NCI-H187 (cell line): ENCODE measurements at regions not wholly inside any gene's neighbourhood (a gene's known extent, or its start where the extent isn't known, plus 50 kb on each side); places are given as distances from the start of the nearest gene placed in this dataset.

Experiments used
- DNase-seq, 2 experiments: peaks; one replicate each; lab custom pipeline; 2025; lab: John Stamatoyannopoulos, UW

- no peak for DNase-seq
Measured at GRCh38 chr9:82552784-82553183, 510.2 kb downstream of the RASEF start.

GRCh38 chr9:82553654-82554366, 509.1 kb downstream of the RASEF start:
- DNase-seq: no peak

DNA sequence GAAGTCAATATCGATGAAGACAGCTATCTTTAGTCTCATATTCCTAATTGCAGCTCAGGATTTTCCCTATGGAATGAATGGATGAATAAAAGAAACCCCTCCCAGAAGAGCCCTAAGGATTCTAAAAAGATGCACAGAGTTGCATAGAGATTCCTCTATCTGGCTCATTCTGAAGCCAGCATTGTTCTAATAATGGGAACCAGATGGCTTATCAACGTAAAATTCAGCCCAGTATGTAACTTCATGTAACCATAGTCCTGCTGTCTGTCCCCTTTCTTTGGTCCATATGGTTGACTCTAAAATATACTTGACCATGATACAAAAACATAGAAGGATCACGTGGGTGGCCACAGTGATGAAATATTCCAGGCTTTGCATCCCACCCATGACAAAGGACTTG, 508.6 kb downstream of the RASEF start:
- DNase-seq: no peak

DNA sequence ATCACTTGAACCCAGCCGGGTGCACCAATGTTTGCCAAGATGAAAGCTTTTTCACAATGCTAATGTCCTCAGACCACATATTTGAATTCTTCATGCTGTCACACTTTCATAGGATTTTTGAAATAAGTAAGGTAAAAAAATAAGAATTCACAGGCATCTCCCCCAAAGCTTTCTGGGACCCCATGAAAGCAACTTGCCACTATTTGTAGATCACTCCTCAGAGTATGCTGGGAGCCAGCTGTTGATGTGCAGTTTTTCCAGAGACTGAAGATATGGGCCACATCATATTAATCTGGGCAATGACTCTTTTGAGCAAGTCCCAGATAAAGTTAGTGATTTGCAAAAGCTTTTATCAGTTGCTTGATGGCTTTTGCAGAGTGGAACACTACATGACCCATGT, 507.9 kb downstream of the RASEF start:
- no peak for DNase-seq

DNA sequence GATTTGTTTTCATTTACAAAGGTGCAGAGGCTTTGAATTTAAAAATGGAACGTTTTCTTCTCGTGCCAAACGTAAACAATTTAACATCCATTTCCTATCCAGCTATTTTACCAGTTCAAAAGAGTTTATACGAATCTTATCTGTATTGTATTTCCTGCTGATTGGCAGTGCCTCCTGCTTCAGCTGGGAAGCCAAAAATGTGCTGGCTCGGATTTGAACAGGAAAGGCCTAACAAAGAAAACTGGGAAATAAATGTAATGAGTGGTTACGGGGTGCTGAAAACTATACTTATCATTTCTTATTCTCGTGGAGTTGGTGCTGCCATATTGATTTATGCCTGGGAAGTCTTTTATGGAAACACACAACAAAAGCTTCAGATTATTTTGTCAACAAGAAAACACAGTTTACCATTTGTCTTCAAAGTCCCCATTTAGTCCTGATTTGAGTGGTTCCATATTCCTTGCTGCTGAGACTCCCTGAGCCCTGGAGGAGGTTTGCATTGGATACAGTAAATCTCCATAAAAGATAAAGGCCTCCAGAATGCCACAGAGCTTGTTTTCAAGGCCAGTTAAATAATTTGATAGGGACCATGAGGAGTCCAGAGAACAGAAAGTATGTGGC, 507.4 kb downstream of the RASEF start:
- DNase-seq: no peak

- no peak for DNase-seq
Measured at GRCh38 chr9:82558346-82558745, 504.6 kb downstream of the RASEF start.

GRCh38 chr9:82558855-82559630, 503.9 kb downstream of the RASEF start:
- DNase-seq: no peak

- DNase-seq: no peak
Measured at GRCh38 chr9:82560036-82560435, 502.9 kb downstream of the RASEF start.

- no peak for DNase-seq
Measured at GRCh38 chr9:82560457-82560904, 502.5 kb downstream of the RASEF start.

DNA sequence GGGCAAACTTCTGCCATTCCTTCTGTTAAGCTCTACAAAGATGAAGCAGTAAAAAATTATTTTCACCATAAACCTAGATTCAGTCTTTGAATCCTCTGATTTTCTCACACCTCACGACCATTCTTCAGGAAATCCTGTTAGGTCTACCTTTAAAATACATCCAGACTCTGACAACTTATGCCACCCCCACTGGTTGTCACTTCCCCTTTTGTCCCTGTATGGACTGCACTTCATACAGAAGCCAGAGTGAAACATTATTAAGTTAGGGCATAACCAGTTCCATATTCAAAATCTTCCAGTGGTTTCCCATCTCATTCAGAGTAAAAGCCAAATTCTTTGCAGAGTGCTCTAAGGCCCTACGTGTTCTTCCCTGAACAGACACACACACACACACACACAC, 499.8 kb downstream of the RASEF start:
- no peak for DNase-seq

DNA sequence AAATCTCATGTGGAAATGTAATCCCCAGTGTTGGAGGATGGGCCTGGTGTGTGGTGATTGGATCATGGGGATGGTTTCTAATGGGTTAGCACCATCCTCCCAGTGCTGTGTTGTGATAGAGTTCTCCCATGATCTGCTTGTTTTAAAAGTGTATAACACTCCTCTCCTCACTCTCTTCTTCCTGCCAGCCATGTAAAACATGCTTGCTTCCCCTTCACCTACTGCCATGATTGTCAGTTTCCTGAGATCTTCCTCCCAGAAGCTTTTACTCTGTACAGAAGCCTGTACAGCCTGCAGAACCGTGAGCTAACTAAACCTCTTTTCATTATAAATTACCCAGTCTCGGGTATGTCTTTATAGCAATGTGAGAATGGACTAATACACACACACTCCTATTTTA, 499.1 kb downstream of the RASEF start:
- no peak for DNase-seq

DNA sequence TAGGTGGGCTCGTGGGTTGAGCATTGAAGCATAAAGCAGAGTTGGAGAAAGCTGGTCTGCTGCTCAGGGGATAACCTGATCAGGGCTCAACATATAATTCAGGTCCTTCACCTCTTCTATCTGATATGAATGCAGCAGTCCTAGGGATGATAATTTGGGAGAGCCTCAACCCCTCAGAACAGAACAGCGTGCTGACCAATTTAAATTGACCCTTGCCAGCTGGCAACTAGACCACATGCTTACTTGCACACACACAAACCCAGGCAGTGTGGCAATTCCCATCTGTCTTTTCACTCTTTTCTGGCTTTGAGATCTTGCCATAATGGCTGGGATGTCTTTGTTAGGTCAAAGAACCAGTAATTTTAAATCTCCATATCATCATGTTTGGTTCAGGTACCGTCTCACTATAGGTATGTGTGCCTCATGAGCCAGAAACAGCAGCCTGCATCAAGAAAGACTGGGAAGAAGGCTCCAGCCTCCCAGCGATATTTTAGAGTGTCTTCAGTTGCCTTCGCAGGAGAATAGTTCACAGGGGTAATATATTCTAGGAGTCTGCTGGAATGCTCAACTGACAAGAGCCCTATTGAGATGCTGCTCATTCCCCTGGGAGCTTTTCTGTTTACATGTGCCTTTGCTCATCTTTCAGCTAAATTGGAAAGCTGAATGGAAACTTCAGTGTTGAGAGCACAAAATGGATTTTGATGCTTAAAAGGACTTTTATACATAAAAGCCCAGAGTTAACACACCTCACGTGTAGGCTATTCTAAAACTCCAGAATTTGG, 497.6 kb downstream of the RASEF start:
- no peak for DNase-seq

GRCh38 chr9:82567953-82568352, 495.0 kb downstream of the RASEF start:
- no peak for DNase-seq

DNA sequence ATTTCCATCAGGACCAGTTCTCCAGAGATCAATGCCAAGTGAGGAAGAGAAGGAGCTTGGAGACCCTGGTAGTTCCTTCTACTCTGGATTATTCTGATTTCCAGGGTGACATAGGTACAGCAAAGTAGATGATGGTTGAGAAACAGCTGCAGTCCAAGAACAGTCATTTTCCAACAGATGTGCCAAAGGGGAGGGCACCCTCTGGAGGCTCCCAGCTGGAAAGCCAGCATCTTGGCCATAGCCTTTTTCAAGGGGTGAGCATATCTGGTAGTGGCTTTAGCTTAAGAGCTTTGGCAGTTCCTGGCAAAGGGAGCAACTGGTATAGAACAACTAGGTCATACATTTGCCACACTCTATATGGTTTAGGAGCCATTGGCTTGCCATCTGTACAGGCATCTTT, 492.7 kb downstream of the RASEF start:
- no peak for DNase-seq

- DNase-seq: no peak
Measured at GRCh38 chr9:82571540-82571939, 491.4 kb downstream of the RASEF start.

- DNase-seq: no peak
Measured at GRCh38 chr9:82572146-82572545, 490.8 kb downstream of the RASEF start.

DNA sequence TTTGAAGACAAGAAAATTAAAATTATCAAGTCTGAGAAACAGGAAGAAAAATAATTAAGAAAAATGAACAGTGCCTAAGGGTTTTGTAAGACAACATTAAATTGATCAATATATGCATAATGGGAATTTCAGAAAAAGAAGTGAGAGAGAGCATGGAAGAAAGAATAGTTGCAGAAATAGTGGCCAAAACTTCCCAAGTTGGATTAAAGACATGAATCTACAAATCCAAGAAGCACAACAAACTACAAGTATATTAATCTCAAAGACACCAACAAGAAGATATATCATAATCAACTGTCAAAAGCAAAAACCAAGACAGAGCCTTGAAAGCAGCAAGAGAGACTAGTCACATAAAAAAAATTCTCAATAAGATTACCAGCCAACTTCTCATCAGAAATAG, 488.0 kb downstream of the RASEF start:
- no peak for DNase-seq

DNA sequence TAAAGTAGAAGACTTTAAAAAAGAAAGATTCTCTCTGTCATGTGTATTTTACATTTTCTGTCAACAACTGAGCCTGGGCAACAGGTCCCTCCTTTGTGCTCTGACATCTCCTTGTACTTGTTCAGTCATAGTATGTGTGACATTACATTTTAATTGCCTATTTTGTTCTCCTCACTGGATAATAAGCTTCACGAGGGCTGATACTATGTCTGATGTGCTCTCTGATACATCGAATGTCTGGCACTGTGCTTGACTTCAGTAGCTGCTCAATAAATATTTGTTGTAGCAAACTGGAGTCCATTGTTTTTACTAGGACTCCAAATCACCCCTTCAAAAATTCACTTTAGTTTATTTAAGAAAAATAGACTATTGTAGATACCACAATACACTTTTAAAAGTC, 482.0 kb downstream of the RASEF start:
- DNase-seq: no peak

GRCh38 chr9:82581516-82581915, 481.4 kb downstream of the RASEF start:
- DNase-seq: no peak

DNA sequence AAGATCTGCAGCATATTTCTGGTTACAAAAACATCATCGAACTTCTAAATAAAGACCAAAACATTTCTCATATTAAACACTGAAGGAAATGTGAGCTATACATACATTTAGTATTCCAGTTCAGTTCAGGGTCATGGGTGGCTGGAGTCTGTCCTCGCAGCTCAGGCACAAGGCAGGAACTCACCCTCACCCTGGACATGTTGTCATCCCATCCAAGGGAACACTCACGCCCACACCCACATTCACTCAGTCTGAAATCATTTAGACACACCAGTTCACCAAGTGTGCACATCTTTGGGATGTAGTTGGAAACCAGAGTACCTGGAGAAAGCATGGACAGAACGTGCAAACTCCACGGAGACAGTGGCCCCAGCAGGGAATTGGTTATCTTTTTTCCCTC, 481.0 kb downstream of the RASEF start:
- DNase-seq: no peak

DNA sequence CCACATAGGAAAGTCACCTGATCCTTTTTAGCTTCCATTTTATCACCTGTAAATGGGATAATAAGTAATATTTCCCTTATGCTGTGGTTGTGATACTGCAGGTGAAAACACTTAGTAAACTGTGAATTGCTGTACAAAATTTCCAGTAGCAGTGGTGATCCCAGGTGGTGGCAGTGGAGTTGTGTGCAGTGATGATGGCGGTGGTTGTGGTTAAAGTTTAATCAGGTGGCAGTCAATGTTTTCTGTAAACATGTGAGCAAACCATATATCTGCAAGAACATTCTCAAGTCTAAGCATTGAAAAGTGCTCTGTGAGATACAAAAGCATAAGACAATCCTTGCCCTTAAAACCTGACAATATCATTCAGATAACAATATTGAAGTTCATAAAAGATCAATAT, 480.2 kb downstream of the RASEF start:
- DNase-seq: no peak

GRCh38 chr9:82583524-82583923, 479.4 kb downstream of the RASEF start:
- no peak for DNase-seq
